Activated CD8-positive, alpha-beta memory T cell treated with anti-CD3 and anti-CD28 coated beads for 36 hours (primary cell): ENCODE measurements at regions not wholly inside any gene's neighbourhood (a gene's known extent, or its start where the extent isn't known, plus 50 kb on each side); places are given as distances from the start of the nearest gene placed in this dataset.
"Not testable (repeated sequence)": the region's sequence is repeated elsewhere in the genome, so short reads cannot be mapped to it uniquely, and the experiment has no call there.

ENCODE experiments used
- CTCF ChIA-PET: fragments of 350-600 bp; sonication (Branson Sonifier 250); formaldehyde crosslinking; loops from one replicate; lab custom pipeline; 2021; ENCODE audit warnings: antibody characterized with exemption; lab: Charles Lee
- POLR2A ChIA-PET: fragments of 350-600 bp; sonication (Branson Sonifier 250); formaldehyde crosslinking; loops from one replicate; lab custom pipeline; 2021; ENCODE audit warnings: antibody characterized with exemption; lab: Charles Lee

- ChIA-PET POLR2A (no interaction called here), CTCF (interaction anchor here (1.4 kb wide), 1 partner anchor 409 kb away, joined by 3 read pairs; no protein-coding TSS in a partner anchor)
Observed at GRCh38 chr4:108427946-108428485, 192.4 kb upstream of the RPL34 start.

GRCh38 chr4:108426493-108426892 lies 193.9 kb upstream of the RPL34 start:
- POLR2A ChIA-PET, result no interaction called here
- CTCF ChIA-PET, result interaction anchor here (1.4 kb wide), 1 partner anchor 408 kb away, joined by 3 read pairs; no protein-coding TSS in a partner anchor

GRCh38 chr4:108425988-108426387 lies 194.4 kb upstream of the RPL34 start:
- ChIA-PET POLR2A (no interaction called here), CTCF (no interaction called here)

GRCh38 chr4:108417923-108418322 lies 202.5 kb upstream of the RPL34 start:
- ChIA-PET CTCF (no interaction called here), POLR2A (no interaction called here)

GRCh38 chr4:108416831-108417230 lies 203.5 kb upstream of the RPL34 start:
- ChIA-PET POLR2A (interaction anchor here (0.5 kb wide), 1 partner anchor 262 kb away, joined by 4 read pairs; no protein-coding TSS in a partner anchor), CTCF (no interaction called here)

GRCh38 chr4:108415389-108415788 lies 205.0 kb upstream of the RPL34 start:
- POLR2A ChIA-PET, result interaction anchor here (0.6 kb wide), 1 partner anchor 332 kb away, joined by 3 read pairs; no protein-coding TSS in a partner anchor
- CTCF ChIA-PET, result no interaction called here

- ChIA-PET CTCF (no interaction called here), POLR2A (no interaction called here)
Observed at GRCh38 chr4:108411836-108412235, 208.5 kb upstream of the RPL34 start.

DNA sequence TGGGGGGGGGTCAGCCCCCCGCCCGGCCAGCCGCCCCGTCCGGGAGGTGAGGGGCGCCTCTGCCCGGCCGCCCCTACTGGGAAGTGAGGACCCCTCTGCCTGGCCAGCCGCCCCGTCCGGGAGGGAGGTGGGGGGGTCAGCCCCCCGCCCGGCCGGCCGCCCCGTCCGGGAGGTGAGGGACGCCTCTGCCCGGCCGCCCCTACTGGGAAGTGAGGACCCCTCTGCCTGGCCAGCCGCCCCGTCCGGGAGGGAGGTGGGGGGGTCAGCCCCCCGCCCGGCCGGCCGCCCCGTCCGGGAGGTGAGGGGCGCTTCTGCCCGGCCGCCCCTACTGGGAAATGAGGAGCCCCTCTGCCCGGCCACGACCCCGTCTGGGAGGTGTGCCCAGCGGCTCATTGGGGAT lies 210.7 kb upstream of the RPL34 start:
- POLR2A ChIA-PET, CTCF ChIA-PET: not testable (repeated sequence)

DNA sequence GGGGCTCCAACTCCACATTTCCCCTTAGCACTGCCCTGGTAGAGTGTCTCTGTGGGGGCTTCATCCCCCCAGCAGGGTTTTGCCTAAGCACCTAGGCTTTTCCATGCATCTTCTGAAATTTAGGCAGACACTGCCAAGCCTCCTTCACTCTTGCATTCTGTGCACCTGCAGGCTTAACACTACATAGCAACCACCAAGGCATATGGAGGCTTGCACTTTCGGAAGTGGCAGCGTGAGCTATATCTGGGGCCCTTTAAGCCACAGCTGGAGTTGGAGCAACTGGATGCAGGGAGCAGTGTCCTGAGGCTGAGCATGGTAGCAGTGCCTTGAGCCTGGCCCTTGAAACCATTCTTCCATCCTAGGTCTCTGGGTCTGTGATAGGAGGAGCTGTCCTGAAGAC lies 214.8 kb upstream of the RPL34 start:
- ChIA-PET CTCF (no interaction called here), POLR2A (no interaction called here)

DNA sequence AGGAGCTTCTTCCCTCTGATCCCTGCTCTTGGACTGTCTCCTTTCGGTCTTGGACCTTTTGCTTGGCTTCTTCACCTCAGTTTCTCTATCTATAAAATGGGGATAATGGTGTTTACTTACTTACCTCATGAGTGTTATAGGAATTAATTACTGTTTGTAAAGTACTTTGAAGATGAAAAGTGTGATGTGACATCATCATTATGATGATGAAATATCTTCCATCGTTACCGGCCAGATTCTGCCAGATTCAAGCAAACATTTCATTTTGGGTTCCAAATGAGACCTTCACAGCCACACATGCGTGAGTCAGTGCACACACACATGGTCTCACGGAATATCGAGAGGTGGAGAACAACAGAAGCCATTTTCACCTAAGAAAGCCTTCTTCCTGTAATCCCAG lies 220.1 kb upstream of the RPL34 start:
- ChIA-PET POLR2A (no interaction called here), CTCF (no interaction called here)

- ChIA-PET CTCF (no interaction called here), POLR2A (no interaction called here)
Observed at GRCh38 chr4:108399610-108400265, 220.6 kb upstream of the RPL34 start.

DNA sequence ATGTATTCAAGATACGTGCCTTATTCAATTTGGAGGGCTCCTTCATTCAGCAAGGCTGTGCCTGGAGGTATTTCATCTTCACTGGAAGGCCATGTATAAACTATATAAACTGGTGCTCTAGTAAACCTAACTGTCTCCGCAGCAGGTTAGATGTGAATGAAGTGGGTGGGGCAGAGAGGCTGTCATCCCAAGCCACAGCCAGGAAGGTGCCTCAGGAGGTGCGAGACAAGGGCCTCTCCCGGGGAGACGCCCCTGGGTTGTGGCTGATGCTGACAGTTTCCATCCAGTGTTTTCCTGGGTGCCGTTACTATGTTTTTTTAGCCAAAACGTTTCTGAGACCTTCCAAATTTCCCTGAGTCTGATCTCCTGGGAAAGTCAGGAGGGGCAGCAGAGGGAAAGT lies 221.5 kb upstream of the RPL34 start:
- POLR2A ChIA-PET, result no interaction called here
- CTCF ChIA-PET, result no interaction called here

- ChIA-PET CTCF (no interaction called here), POLR2A (no interaction called here)
Observed at GRCh38 chr4:108398316-108398715, 222.1 kb upstream of the RPL34 start.

GRCh38 chr4:108397850-108398249 lies 222.5 kb upstream of the RPL34 start:
- ChIA-PET POLR2A (no interaction called here), CTCF (no interaction called here)

GRCh38 chr4:108396900-108397497 lies 223.4 kb upstream of the RPL34 start:
- POLR2A ChIA-PET, result no interaction called here
- CTCF ChIA-PET, result no interaction called here

DNA sequence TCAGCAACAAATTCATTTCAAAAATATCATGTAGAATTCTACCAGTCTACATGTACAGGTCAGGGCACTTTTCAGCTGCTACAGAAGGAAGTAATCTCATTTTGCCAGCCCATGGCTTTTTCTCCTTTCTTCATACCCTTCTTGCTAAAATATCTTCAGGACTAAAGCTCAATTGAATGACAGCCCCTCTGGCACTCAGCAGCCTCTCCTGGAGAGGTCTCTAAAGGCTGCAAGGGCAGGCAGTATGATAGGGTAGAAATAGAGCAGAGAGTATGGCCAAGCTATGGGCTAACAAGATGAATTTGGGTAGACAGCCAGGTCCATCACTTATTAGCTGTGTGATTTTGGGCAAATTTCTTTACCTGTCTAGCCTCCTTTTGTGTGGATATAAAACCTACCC lies 224.6 kb upstream of the RPL34 start:
- POLR2A ChIA-PET, result no interaction called here
- CTCF ChIA-PET, result no interaction called here

DNA sequence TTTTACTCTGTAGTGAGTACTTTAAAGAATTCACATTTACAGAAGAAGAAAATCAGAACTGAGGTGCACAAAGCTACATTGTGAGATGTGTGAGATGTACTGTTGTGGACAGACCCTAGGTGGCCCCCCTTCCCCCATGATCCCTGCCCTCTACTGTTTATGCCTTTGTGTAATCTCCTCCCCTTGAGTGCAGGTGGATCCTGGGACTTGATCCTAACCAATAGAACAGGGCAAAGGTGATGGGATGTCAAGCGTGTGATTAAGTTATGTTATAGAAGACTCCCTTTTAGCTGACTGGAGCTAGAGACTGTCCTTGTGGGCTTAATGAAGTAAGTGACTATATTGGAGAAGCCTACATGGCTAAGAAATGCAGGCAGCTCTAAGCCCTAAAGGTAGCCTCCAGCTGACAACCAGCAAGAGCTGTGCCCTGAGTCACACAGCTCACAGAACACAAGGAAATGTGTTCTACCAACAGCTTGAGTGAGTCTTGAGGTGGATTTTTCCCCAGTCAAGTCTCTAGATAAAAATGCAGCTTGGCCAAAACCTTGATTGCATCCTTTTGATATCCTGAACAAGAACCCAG lies 225.2 kb upstream of the LEF1 start:
- CTCF ChIA-PET, result no interaction called here
- POLR2A ChIA-PET, result no interaction called here

GRCh38 chr4:108391701-108392455 lies 223.1 kb upstream of the LEF1 start:
- CTCF ChIA-PET, result no interaction called here

DNA sequence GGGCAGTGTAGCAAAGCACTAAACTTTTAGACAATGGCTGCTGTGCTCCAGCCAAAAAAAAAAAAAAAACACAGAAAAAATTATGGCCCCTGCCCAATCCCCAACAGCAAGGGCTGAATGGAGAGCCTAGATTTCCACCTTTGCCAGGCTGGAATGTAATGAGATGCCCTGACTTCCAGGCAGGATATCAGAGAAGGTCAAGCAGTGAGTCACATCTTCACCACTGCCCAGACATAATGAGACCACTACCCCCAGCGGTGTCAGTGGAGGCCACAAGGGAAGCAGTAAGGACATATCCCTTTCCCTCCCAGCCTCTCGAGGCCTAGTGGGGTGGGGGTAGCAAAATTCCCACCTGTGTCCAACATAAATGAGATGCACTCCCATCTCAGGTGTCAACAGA lies 216.3 kb upstream of the LEF1 start:
- ChIA-PET CTCF (no interaction called here), POLR2A (no interaction called here)

More at GRCh38 chr4:108391701-108392455, 223.1 kb upstream of the LEF1 start:
- POLR2A ChIA-PET, result no interaction called here

DNA sequence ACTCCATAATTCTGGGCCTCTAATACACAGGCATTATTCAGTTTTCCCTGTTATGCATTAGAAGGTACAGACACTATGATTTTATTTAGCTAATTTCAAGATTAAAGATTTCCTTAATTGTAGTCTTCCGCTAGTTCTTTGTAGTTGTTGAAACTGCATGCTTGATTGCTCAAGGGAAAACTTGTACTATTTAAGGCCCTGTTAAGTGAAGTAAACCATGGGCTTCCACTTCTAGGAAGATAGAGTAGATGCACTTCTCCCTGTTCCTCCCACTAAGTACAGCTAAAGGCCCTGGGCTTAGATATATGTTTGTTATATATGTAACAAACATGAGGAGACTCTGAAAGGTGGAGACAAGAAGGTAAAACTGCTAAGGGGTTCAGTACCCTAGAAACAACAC lies 215.8 kb upstream of the LEF1 start:
- POLR2A ChIA-PET, result no interaction called here
- CTCF ChIA-PET, result no interaction called here
